ENCODE measurements at regions not wholly inside any gene's neighbourhood (a gene's known extent, or its start where the extent isn't known, plus 50 kb on each side); places are given as distances from the start of the nearest gene placed in this dataset.
"Not testable (repeated sequence)": the region's sequence is repeated elsewhere in the genome, so short reads cannot be mapped to it uniquely, and the experiment has no call there.

- in situ Hi-C loops (cut with MboI; ENCODE audit: low pct_unique_long_range_greater_than_20kb, low sequenced_read_pairs, unreplicated experiment): no loop called here
- DNase-seq (ENCODE audit: low spot score): no peak
- TF ChIP-seq, protein P1, sequence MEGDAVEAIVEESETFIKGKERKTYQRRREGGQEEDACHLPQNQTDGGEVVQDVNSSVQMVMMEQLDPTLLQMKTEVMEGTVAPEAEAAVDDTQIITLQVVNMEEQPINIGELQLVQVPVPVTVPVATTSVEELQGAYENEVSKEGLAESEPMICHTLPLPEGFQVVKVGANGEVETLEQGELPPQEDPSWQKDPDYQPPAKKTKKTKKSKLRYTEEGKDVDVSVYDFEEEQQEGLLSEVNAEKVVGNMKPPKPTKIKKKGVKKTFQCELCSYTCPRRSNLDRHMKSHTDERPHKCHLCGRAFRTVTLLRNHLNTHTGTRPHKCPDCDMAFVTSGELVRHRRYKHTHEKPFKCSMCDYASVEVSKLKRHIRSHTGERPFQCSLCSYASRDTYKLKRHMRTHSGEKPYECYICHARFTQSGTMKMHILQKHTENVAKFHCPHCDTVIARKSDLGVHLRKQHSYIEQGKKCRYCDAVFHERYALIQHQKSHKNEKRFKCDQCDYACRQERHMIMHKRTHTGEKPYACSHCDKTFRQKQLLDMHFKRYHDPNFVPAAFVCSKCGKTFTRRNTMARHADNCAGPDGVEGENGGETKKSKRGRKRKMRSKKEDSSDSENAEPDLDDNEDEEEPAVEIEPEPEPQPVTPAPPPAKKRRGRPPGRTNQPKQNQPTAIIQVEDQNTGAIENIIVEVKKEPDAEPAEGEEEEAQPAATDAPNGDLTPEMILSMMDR (IDR thresholded peaks at IDR 0.05; ENCODE audit: extremely low read depth, insufficient read depth, missing control alignments): no peak
These were observed 91.0 kb downstream of the NPAP1 start for GRCh38 chr15:24766511-24767133.

DNA sequence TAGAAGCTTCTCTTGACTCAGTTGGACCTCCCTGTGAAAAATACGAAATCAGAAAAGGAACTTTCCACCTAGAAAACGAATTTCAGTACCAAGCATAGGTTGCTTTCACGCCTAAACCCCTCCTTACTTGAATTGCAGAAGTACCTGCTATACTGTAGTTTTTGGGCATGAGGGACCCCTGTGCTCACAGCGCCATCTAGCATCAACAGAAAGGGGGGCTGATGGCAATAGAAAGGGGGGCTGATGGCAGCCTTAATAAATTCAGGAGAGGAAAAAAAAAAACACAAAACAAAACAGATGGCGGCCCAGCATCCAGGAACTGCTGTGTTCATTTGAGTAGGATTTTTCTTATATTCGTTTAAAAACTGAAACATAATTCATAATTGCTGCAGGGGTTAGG, 96.7 kb downstream of the NPAP1 start:
- in situ Hi-C loops (cut with MboI; ENCODE audit: low pct_unique_long_range_greater_than_20kb, low sequenced_read_pairs, unreplicated experiment): no loop called here
- no peak for DNase-seq (ENCODE audit: low spot score)
- TF ChIP-seq, protein P1 (IDR thresholded peaks at IDR 0.05; ENCODE audit: extremely low read depth, insufficient read depth, missing control alignments): no peak

GRCh38 chr15:24772686-24773373, 97.3 kb downstream of the NPAP1 start:
- TF ChIP-seq, protein P1 (IDR thresholded peaks at IDR 0.05; ENCODE audit: extremely low read depth, insufficient read depth, missing control alignments): no peak
- in situ Hi-C loops (cut with MboI; ENCODE audit: low pct_unique_long_range_greater_than_20kb, low sequenced_read_pairs, unreplicated experiment): no loop called here
- no peak for DNase-seq (ENCODE audit: low spot score)

GRCh38 chr15:24777307-24777706, 101.7 kb downstream of the NPAP1 start:
- TF ChIP-seq, protein P1 (IDR thresholded peaks at IDR 0.05; ENCODE audit: extremely low read depth, insufficient read depth, missing control alignments): no peak
- in situ Hi-C loops (cut with MboI; ENCODE audit: low pct_unique_long_range_greater_than_20kb, low sequenced_read_pairs, unreplicated experiment): no loop called here
- DNase-seq (ENCODE audit: low spot score): no peak

DNA sequence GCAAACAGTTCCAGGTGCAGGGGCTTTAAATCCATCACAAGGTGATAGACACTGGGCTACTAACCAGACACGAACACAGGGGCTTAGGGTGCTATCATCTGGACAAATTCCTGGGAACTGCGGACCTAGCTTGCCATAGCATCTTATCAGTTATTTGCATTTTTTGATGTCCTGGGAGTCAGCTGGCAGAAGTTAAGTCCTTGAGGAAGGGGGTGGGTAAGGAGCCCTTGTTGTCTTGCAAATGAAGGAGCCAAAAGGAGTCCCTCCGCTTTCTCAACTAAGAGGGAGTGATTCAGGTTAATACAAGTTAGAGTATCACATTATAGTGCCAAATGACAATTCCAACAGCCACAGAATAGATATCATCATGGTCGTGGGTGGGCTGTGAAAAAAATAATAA, 108.9 kb downstream of the NPAP1 start:
- TF ChIP-seq, protein P1 (IDR thresholded peaks at IDR 0.05; ENCODE audit: extremely low read depth, insufficient read depth, missing control alignments): no peak
- in situ Hi-C loops (cut with MboI; ENCODE audit: low pct_unique_long_range_greater_than_20kb, low sequenced_read_pairs, unreplicated experiment): no loop called here
- no peak for DNase-seq (ENCODE audit: low spot score)

GRCh38 chr15:24786347-24786746, 110.8 kb downstream of the NPAP1 start:
- DNase-seq (ENCODE audit: low spot score): no peak
- TF ChIP-seq, protein P1 (IDR thresholded peaks at IDR 0.05; ENCODE audit: extremely low read depth, insufficient read depth, missing control alignments): no peak
- in situ Hi-C loops (cut with MboI; ENCODE audit: low pct_unique_long_range_greater_than_20kb, low sequenced_read_pairs, unreplicated experiment): no loop called here

DNA sequence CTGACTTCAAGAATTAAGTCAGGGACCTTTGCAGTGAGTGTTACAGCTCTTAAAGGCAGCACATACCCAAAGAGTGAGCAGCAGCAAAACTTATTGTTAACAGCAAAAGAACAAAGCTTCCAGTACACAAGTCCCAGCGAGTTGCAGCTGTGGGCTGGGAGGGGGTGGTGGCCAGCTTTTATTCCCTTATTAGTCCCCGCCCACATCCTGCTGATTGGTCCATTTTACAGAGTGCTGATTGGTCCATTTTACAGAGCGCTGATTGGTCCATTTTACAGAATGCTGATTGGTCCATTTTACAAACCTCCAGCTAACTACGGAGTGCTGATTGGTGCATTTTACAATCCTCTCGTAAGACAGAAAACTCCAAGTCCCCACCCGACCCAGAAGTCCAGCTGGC, 127.0 kb downstream of the NPAP1 start:
- DNase-seq (ENCODE audit: low spot score); in situ Hi-C loops (cut with MboI; ENCODE audit: low pct_unique_long_range_greater_than_20kb, low sequenced_read_pairs, unreplicated experiment): not testable (repeated sequence)

Measured in GM13977 (cell line).